HT-29 (cell line): ENCODE measurements at regions not wholly inside any gene's neighbourhood (a gene's known extent, or its start where the extent isn't known, plus 50 kb on each side); places are given as distances from the start of the nearest gene placed in this dataset.

Experiments
- DNase-seq: peaks from one replicate; pipeline ENCODE4 v3.0.0-alpha.2; 2015; ENCODE audit warnings: low spot score

- DNase-seq, result no peak
Measured at GRCh38 chr1:30129421-30130055, 593.8 kb downstream of the MATN1 start.

- DNase-seq, result no peak
Measured at GRCh38 chr1:30129001-30129408, 594.4 kb downstream of the MATN1 start.

DNA sequence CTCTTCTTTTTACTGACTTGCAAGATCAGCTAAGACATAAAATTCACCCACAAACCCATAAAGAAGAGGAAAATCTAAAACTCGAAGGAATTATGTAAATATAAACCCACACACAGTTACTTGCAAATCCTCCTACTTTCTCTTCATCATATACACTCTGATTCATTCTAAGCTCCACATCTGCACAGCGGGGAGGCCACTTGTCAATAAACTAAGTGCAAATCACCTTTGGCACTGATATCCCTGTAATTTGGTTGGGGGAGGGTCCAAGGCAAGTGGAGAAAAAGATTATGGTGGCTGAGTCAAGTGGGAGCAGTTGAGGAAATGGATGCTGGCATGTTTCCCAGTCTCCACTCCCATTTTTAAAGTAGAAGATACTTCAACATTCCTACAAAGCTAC is 596.5 kb downstream of the MATN1 start:
- DNase-seq, result no peak

GRCh38 chr1:30125821-30126170 is 597.6 kb downstream of the MATN1 start:
- DNase-seq, result no peak

DNA sequence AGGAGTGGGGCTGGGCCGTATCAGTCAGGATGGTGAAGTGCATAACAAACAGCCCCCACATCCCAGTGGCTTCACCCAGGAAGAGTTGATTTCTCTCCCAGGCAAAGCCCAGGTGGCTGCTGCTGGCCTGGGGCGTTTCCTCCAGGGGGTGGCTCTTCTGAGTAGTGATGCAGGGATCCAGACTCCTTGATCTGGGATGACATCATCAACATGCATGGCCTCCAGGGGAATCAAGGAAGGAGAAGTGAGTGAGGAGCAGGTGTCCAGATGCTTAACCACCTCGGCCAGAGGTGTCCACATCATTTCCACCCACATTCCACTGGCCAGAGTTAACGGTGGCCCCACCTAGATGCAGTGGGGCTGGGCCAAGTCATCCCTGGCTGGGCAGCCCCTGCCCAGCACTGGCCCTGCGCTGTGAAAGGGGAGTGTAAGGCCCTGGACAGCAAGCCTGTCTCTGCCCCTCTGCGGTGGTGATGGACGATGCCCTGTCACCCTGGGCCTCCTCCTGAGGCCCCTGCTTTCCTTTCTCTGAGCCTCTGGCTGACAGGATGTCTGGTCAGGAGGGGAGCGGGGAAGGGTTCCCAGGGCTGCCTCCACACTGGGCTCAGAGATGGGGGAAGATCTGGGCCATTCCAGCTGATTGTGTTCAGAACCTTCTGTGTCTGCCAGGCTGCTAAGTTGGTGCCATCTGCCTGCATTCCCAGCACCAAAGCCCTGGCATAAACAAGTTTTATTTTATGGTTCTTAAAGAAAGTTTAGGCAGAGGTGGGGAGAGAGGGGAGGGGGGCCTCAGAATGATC is 598.2 kb downstream of the MATN1 start:
- no peak for DNase-seq

- DNase-seq, result no peak
Measured at GRCh38 chr1:30123896-30124295, 599.5 kb downstream of the MATN1 start.

DNA sequence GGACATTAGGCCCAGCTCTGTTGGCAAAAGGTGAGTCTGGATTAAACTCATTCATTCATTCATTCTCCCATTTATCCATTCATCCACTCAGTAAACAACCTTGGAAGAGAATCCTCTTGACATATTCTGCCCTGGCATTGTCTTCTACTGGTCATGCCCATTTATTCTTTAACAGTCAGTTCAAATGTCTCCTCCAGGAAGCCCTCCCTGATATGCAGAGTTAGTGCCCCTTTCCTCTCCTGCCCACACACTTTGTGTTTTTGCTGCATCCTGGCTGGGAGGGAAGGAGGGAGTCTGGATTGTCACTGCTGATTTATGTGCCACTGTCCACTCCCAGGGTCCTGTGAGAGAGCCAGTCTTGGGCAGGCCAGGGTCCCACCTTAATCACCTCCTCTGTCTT is 600.3 kb downstream of the MATN1 start:
- no peak for DNase-seq

GRCh38 chr1:30120245-30121000 is 603.0 kb downstream of the MATN1 start:
- DNase-seq, result no peak

DNA sequence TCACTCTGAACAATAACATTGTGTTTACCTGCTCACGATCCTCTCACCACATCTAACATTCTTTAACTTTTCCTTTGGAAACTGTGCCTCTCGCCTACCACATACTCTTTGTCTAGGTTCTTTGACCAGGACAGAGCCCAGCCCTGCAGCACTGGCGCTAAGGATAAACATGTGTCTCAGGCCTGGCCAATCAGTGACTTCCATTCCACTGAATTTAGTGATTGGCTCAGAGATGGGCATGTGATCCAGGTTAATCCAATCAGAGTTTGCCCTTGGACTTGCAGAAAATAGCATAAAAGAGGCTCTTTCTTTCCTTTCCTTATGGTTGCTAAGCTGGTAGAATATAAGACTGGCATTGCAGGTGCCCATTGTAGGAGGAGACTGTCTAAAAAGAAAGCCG is 605.7 kb downstream of the MATN1 start:
- no peak for DNase-seq

DNA sequence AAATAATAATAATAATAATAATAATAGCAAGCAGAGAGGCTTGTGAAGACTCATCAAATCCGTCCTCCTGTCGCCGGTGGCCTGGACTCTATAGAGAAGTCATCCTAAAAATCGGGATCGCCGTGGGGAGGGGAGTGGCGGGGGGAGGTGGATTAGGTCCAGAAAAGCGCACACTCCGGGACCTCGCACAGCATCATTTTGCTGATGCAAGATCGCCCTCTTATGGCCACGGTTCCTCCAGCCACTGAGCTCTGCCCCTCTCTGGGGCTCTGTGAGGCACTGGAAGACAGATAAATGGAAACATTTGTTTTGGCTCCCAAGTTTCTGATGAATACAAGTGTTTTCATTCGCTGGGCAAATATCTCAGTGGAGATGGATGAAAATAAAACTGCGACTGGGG is 612.0 kb downstream of the MATN1 start:
- DNase-seq, result peak; percentile 55

DNA sequence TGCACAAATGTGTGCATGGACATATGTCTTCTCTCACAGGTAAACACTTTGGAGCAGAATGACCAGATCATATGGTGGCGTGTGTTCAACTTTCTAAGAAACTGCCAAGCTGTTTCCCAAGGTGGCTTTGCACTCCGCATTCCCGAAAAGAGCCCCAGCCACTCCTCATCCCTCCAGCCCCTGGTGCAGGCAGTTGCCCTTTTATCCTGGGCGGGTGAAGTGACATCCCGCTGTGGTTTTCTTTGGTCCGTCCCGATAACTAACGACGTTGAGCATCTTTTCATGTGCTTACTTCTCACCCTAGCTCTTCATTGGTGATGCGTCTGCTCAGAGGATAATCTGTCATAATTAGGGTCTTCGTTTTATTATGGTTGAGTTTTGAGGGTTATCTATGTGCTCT is 612.5 kb downstream of the MATN1 start:
- no peak for DNase-seq

- no peak for DNase-seq
Measured at GRCh38 chr1:30109853-30110252, 613.5 kb downstream of the MATN1 start.

- no peak for DNase-seq
Measured at GRCh38 chr1:30108186-30108585, 615.2 kb downstream of the MATN1 start.

DNA sequence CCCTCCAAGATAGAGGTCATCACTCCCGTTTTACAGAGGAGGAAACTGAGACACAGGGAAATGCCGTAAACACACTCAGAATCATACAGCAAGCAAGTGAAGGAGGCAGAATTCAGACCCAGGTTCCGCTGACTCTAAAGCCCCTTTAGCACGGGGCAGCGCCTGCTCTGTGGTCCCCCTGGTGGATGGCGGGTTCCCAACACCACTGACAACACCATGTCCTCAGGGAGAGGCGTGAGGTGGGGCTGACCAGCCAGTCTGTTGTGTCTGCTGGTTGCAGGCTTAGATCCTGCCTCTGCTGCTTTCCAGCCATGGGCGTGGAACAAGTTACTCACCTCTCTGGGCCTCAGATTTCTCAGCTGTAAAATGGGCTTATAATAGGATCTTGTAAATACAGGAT is 617.3 kb downstream of the MATN1 start:
- DNase-seq, result peak; percentile 65

DNA sequence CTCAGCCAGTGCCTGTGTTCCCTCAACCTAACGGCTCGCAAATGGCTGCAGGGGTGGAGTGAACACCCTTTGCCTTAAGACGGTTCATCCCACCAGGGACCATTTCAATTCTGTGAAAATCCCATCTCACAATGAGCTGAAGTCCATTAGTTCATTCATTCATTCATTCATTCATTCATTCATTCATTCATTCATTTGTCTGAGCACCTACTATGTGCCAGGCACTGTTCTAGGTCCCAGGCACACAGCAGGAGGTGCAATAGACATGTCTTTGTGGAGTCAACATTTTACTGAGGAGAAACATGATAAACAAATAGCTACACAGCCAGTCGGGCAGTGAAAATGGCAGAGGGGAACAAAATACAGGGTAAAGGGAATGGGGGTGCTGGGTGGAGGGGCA is 618.8 kb downstream of the MATN1 start:
- no peak for DNase-seq

GRCh38 chr1:30103708-30104411 is 619.5 kb downstream of the MATN1 start:
- no peak for DNase-seq

GRCh38 chr1:30102605-30103004 is 620.8 kb downstream of the MATN1 start:
- DNase-seq, result no peak

DNA sequence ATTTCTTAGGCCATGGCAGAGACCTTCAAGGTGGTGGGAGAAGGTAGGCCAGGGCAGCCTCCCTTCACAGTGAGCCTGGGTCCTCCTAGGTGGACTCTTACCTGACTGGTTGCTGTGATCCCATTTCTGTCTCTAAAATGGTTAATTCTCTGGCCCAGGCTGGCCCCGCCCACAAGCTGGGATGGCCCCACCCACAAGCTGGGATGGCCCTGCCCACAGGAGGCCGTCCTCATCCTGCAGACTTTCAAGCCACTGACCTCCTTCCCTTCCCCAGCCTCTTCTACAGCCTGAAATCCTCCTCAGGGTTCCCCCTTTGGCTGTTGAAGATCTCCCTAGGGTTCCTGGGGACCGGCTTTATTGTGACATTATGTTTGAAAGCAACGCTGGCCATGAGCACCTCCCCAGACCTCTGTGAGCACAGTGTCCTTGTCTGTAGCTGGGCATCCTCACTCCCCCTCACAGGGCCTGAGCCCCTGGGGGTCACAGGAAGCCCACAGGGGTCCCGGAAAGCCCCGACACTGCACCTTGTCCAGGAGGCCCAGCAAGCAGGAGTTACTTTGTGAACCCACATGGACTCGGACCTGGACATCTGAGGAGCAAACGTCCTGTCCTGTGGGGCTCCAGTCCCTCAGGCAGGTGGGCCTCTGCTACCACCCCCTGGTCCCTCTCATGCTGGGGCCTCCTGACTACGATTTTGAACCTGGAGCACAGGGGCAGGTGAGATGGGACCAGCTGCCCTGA is 621.7 kb downstream of the MATN1 start:
- no peak for DNase-seq

DNA sequence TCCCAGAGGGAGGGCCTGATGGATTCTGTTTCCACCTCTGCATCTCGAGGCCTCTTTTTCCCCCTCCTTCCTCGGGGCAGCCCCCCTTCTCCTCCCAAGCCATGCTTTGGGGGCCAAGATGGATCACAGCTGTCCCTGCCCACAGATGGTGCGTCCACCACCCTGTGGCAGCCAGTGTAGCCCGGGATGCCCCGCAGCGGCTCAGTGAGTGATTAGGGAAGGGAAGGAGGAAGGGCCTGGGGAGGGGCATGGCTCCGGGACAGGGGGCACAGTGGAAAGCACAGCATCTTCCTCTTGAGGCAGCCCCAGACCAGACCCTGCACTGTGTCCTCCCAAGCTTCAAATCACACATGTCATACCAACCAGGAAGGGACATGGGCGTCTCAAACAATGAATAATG is 622.4 kb downstream of the MATN1 start:
- no peak for DNase-seq

- no peak for DNase-seq
Measured at GRCh38 chr1:30100524-30100862, 622.9 kb downstream of the MATN1 start.
